Pulmonary artery endothelial cell (primary cell): ENCODE measurements at regions not wholly inside any gene's neighbourhood (a gene's known extent, or its start where the extent isn't known, plus 50 kb on each side); places are given as distances from the start of the nearest gene placed in this dataset.

Experiments
- DNase-seq: peaks from one replicate; pipeline ENCODE4 v3.0.0-alpha.2; 2011; ENCODE audit warnings: low read depth, low spot score

- DNase-seq: no peak
These were observed 1058.6 kb downstream of the TRHDE start for GRCh38 chr12:73330584-73331351.

- no peak for DNase-seq
These were observed 1069.5 kb downstream of the TRHDE start for GRCh38 chr12:73341559-73342247.

- DNase-seq: no peak
These were observed 1070.6 kb downstream of the TRHDE start for GRCh38 chr12:73342733-73343132.

GRCh38 chr12:73352826-73353225, 1080.7 kb downstream of the TRHDE start:
- no peak for DNase-seq

- no peak for DNase-seq
These were observed 1089.1 kb downstream of the TRHDE start for GRCh38 chr12:73361156-73361863.

GRCh38 chr12:73361864-73362230, 1089.7 kb downstream of the TRHDE start:
- no peak for DNase-seq

- DNase-seq: no peak
These were observed 1090.5 kb downstream of the TRHDE start for GRCh38 chr12:73362666-73363065.

GRCh38 chr12:73372856-73373255, 1100.7 kb downstream of the TRHDE start:
- DNase-seq: no peak

- DNase-seq: no peak
These were observed 1102.2 kb downstream of the TRHDE start for GRCh38 chr12:73374360-73374759.

GRCh38 chr12:73383584-73384222, 1111.5 kb downstream of the TRHDE start:
- DNase-seq: no peak

- no peak for DNase-seq
These were observed 1112.4 kb downstream of the TRHDE start for GRCh38 chr12:73384592-73384991.

- DNase-seq: no peak
These were observed 1118.1 kb downstream of the TRHDE start for GRCh38 chr12:73390261-73390660.

GRCh38 chr12:73413051-73413450, 1124.6 kb upstream of the ATXN7L3B start:
- no peak for DNase-seq

GRCh38 chr12:73413974-73414373, 1123.7 kb upstream of the ATXN7L3B start:
- no peak for DNase-seq

- DNase-seq: no peak
These were observed 1122.7 kb upstream of the ATXN7L3B start for GRCh38 chr12:73414926-73415325.

GRCh38 chr12:73418541-73418940, 1119.1 kb upstream of the ATXN7L3B start:
- DNase-seq: no peak

- DNase-seq: no peak
These were observed 1115.8 kb upstream of the ATXN7L3B start for GRCh38 chr12:73421832-73422231.

- no peak for DNase-seq
These were observed 1113.2 kb upstream of the ATXN7L3B start for GRCh38 chr12:73424484-73424883.

- no peak for DNase-seq
These were observed 1091.8 kb upstream of the ATXN7L3B start for GRCh38 chr12:73445658-73446324.

GRCh38 chr12:73452672-73453469, 1084.8 kb upstream of the ATXN7L3B start:
- no peak for DNase-seq

GRCh38 chr12:73460212-73460611, 1077.4 kb upstream of the ATXN7L3B start:
- DNase-seq: no peak
